Suprapubic skin (tissue), 4 donors: ENCODE measurements at regions not wholly inside any gene's neighbourhood (a gene's known extent, or its start where the extent isn't known, plus 50 kb on each side); places are given as distances from the start of the nearest gene placed in this dataset.

Experiments used
- CTCF ChIP-seq, 2 donors: fragments of 200-600 bp in 1 of 2; fragments of 450-650 bp in 1 of 2; sonication (generic) in 1 of 2; IDR thresholded peaks; one replicate each; pipeline ENCODE4 v1.5.1; 2016 to 2019; ENCODE audit warnings: antibody characterized with exemption in 2 of 2, mild to moderate bottlenecking in 1 of 2, moderate library complexity in 1 of 2
- EP300 ChIP-seq: sonication (generic); formaldehyde crosslinking; IDR thresholded peaks from one replicate; pipeline ENCODE4 v1.6.1; 2017; ENCODE audit warnings: antibody characterized with exemption
- POLR2A ChIP-seq, 2 donors: fragments of 450-650 bp; IDR thresholded peaks; one replicate each; pipeline ENCODE4 v1.6.1; 2017; ENCODE audit warnings: antibody characterized with exemption in 2 of 2, mild to moderate bottlenecking in 2 of 2, moderate library complexity in 2 of 2
- POLR2AphosphoS5 ChIP-seq, 3 donors: sonication (generic); formaldehyde crosslinking; IDR thresholded peaks; one replicate each; pipeline ENCODE4 v1.6.1; 2017; ENCODE audit warnings: antibody characterized with exemption in 3 of 3

- TF ChIP-seq POLR2A (IDR thresholded peaks at IDR 0.05) = no peak
- no peak for TF ChIP-seq POLR2AphosphoS5 (IDR thresholded peaks at IDR 0.05)
- no peak for TF ChIP-seq CTCF (IDR thresholded peaks at IDR 0.05)
- TF ChIP-seq EP300 = no peak
These were observed 477.4 kb upstream of the HTR1E start for GRCh38 chr6:86459978-86460377.
